DND-41 (cell line): ENCODE measurements at regions not wholly inside any gene's neighbourhood (a gene's known extent, or its start where the extent isn't known, plus 50 kb on each side); places are given as distances from the start of the nearest gene placed in this dataset.

Source experiments
- CTCF ChIP-seq: IDR thresholded peaks from 2 replicates; pipeline ENCODE4 v1.5.1; 2012; ENCODE audit warnings: borderline replicate concordance, low read length, moderate library complexity, mild to moderate bottlenecking; ENCODE audit not compliant: poor library complexity, severe bottlenecking; ENCODE audit errors: extremely low read depth
- EZH2 ChIP-seq: IDR thresholded peaks from 3 replicates; pipeline ENCODE4 v1.6.1; 2012; ENCODE audit warnings: borderline replicate concordance, low read depth, mild to moderate bottlenecking, moderate library complexity, low read length, inconsistent platforms; ENCODE audit not compliant: severe bottlenecking

GRCh38 chr4:100070868-100071267 is 119.4 kb downstream of the DDIT4L start:
- TF ChIP-seq CTCF (no peak), EZH2 (no peak)
